Kidney capillary endothelial cell (primary cell): ENCODE measurements at regions not wholly inside any gene's neighbourhood (a gene's known extent, or its start where the extent isn't known, plus 50 kb on each side); places are given as distances from the start of the nearest gene placed in this dataset.

Source experiments
- DNase-seq: peaks from one replicate; pipeline ENCODE4 v3.0.0-alpha.2; 2018; ENCODE audit warnings: low spot score

DNA sequence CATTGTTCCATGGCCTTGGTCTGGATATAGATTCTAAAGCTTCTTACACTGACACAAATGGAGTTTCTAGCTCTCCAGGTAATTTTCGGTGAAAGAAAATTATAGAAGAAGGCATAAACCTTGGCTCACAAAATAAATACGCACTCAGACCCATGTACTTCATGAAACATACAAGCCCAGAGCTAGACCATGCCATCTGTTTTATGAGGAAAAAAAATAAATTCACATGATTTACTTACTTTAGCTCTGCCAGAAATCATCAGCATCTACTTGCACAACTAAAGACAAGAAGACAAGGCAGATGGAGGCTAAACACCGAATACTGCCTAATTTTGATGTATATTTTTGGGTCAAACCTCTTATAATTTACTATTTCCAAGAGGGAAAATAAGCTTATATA, 197.4 kb upstream of the KLF14 start:
- no peak for DNase-seq

DNA sequence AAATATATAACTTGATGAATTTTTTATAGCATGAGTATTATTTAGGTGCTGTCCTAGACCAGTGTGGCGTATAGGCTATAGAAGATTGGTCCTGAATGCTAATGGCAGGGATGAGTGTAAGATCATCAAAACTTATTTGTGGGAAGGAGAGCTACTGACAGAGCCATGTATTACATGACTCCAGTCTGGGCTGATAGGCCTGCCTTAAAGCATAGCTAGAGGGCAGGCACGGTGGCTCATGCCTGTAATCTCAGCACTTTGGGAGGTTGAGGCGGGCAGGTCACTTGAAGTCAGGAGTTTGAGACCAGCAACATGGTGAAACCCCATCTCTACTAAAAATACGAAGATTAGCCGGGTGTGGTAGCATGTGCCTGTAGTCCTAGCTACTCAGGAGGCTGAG, 198.1 kb upstream of the KLF14 start:
- DNase-seq: no peak

DNA sequence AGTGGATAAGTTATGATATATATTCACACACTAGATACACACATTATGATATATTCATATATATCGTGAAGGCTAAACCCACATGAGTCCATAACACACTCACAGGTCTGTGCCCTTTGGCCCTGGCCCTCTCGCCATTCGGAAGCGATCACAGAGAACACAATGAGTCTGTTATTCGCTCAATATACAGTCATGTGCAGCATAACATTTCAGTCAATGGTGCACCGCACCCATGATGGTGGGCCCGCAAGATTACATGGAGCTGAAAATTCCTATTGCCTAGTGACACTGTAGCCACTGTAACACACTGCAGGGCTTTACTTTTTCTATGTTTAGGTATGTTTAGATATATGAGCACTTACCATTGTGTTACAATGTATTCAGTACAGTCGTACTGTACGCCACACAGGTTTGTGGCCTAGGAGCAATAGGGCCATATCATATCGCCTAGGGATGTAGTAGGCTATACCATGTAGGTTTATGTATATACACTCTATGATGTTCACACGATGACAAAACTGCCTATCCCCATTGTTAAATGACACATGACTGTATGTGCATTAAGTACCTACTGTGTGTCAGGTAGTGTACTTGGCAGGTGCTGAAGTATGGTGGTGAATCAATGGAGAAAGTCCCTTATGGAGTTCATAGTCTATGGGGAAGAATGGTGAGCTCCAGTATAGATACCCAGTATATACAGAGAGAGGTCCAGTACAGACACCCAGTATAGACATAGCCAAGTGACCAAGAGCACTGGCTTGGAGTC, 198.8 kb upstream of the KLF14 start:
- no peak for DNase-seq

DNA sequence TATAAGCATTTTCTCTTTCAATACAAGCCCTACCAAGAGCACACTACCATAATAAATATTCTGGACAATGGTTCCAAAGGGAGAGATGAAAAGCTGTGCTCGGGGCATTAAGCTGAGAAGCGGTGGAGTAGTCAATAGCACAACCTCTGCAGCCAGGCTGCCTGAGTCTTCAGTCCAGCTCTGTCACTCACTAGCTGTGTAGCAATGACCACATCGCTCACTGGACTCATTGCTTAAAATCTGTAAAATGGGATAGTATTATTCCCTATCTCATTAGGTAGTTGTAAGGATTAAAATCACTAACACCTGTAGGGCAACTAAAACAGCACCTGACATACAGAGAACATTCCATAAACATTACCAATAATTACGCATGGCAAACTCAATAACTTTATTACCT, 199.9 kb upstream of the KLF14 start:
- DNase-seq: no peak

DNA sequence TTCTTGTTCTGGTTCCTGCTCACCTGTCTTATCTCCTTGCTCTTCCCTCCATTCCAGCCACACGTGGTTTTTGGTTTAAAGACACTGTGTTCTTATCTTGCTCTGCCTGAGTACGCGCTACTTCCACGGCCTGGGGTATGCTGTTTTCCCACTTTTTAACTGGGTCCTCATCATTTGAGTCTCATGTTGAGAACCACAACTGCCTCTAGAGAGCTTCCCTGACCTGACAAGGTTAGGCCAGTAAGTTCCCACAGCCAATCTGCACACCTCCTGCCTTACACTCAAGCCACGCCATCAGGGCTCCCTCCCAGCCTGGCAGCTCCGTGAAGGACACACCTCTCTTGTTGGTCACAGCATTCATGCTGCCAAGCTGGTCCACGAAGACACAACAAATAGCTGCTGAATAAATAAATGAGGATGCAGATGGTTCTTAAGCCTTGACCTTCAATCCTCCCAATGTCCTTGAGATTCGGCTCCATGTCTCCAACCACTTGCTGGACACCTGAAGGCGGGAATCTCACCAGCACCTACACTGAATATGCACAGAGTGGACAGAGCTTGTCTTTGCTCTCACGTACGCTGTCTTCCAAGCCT, 201.7 kb upstream of the KLF14 start:
- no peak for DNase-seq

DNA sequence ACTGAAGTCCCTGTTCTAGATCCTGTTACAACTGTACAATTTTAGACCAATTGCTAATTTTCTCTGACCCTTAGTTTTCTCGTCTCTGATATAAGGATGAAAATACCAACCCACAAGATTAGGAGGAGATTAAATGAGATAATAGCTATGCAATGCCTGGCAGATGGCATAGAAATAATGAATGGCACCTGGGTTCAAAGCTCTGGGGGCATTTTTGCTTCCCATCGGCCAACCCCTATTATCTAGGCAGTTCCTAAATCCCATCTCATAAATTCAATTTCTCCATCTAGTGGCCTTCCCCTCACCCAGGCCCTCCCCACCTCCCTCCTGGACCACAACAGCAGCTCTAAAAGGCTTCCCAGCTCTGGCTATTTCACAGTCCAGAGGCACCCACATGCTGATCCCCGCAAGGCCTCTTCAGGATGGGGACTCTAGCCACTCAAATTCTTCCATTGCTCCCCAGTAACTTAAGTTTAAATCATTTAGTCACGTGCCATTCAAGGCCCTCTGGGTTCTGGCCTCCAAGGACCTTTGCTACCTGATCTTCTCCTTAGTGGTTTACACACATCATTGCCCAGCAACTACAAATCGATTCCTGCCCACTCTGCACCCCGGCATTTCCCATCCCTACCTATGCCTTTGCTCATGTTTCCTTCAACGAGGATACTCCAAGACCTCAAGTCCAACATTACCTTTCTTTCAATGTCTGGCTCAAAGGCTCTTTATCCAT, 202.4 kb upstream of the KLF14 start:
- no peak for DNase-seq

DNA sequence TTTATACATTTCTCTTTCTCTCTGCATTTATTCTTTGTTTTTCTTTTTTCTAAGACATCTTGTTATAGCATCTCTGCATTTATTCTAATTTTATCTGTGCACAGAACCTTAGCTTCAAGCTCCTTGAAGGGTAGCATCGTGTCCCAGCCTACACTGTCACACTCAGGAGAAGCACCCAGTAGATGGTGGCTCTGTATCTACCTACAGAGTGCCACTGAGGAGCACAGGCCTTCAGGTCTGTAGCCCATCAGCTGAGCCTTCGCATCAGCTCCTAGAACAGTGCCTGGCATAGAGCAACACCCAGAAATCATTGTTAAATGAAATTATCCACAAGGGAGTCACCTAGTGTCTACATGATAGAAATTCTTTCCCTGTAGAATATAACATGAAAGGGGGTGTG, 203.0 kb upstream of the KLF14 start:
- no peak for DNase-seq

DNA sequence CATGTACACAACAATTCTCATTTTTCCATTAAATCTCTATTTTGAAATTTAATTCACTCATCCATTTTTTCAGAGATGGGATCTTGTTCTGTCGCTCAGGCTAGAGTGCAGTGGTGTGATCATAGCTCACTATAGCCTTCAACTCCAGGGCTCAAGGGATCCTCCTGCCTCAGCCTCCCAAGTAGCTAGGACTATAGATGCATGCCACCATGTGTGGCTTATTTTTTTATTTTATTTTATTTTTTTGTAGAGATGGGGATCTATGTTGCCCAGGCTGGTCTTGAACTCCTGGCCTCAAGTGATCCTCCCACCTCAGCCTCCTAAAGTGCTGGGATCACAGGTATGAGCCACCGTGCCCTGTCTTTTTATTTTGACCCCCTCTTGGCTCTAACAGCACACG, 203.8 kb upstream of the KLF14 start:
- DNase-seq: no peak

DNA sequence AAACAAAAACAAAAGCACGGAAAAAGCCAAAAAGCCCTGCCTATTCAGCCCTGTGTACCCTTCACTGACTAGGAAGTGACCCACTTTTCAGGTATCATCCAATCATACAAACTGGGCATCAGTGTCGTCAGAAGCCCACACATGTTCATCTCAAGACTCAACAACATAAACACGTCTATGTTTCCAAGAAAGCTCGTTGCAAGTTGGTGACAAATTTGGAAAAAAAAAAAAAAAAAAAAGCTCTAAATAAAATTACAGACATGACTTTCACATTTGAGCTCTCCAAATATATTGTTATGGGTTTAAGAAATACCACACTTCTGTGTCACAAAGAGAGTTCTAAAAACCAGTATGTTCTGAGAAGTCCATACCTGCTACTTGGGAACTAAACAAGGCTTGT, 204.7 kb upstream of the KLF14 start:
- DNase-seq: no peak

DNA sequence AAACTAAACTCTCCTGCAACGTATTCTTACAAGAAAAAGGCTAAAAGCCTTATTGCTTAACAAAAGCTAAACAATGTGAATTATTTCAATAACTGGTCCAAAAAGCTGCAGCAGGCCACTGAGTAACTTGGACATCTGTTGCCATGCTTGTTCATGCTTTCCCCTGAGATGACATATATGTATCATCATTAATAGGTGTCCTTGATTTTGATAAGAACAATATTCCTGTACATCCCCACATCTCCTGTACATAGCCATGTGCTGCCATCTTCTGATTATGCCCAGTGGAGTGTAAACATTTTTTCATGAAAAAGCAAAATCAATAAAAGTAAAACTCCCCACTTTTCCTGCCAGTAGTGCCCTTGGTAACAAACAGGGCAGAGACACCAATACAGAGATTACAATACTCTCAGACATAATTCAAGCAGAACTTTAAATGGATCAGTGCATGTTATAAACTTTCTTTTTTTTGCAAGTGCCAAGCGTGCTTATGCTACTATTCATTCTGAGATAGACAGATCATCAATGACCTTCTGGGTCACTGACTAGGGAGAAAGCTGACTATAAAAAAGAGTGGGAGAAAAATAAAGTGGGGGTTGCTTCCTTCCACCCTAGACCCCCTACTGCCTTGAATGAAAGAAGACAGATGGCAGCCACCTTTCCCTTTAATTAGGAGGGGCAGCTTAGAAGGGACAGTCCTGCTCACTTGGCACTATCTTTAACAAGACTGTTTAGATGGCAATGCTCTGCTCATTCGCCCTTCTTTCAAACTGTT, 205.5 kb upstream of the KLF14 start:
- DNase-seq: no peak

DNA sequence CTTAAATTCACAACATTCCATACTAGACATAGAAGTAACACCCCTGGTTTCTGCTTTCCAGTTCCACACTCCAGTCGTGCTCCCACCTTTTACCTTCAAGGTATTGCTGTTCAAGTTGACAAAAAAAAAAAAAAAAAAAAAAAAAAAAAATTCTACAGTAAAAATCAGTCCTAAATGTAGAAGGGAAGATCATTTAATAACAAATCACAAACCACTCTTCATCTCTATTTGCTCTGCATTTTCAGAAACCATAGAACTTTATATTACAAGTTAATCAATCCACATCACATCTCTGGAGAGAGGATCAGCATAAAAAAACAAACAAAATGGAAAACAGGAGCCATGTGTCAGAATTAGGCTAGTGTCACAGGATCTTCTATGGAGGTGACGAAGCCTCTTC, 206.3 kb upstream of the KLF14 start:
- DNase-seq: no peak

DNA sequence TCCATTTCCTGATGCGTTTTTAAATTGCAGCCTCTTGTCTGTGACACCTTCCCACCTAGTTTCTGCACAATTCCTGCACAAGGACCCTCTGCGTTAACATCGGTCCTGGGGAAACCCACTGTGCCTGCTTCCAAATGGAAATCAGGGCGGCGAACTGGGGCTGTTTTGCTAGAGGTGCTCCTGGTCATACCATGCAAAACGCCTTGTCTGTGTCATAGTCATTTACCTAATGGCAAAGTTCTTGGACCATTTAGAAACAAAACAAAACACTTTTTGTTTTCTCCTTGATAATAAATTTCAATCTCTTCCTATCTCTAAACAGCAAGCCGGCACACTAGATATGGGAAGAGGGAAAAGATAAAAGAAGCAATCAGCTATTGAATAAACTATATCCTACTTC, 206.9 kb upstream of the KLF14 start:
- no peak for DNase-seq

DNA sequence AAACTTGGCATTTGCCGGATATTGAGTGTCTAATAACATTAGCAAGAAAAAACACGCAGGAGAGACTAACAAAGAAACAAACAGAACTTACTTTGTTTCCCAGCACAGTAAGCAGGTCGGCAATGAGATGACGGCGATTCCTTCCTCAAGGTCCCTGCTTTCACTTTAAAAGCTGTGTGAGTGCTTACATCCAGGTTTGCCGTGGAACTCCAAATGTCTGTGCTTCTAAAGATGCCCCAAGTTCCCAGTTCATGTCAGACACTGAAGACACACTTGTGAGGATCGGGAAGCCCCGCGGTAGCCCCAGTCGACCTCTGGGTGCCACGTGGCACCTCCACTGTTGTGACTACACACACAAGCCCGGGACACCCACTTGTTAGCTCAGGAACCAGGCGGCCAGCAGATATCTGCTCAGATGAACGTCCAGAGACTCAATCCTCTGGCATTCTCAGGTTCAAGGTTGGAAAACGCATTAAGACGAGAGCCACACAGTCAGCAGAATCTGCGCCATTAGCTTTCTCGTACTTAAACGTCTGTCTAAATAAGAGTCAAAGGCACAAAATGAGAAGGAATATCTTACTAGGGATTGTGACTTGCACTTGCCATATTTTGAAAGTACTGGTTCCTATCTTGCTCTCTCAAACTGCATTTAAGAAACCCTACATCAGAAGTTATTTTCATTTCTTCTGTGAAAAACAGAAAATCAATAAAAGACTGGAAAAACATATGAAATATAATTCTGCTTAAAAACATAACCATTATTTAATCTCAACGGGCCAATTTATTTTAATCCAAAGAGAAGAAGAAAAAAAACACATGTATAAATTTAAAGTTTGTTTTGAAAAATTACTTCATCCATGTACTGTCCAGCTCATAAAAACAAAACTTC, 207.6 kb upstream of the KLF14 start:
- no peak for DNase-seq

DNA sequence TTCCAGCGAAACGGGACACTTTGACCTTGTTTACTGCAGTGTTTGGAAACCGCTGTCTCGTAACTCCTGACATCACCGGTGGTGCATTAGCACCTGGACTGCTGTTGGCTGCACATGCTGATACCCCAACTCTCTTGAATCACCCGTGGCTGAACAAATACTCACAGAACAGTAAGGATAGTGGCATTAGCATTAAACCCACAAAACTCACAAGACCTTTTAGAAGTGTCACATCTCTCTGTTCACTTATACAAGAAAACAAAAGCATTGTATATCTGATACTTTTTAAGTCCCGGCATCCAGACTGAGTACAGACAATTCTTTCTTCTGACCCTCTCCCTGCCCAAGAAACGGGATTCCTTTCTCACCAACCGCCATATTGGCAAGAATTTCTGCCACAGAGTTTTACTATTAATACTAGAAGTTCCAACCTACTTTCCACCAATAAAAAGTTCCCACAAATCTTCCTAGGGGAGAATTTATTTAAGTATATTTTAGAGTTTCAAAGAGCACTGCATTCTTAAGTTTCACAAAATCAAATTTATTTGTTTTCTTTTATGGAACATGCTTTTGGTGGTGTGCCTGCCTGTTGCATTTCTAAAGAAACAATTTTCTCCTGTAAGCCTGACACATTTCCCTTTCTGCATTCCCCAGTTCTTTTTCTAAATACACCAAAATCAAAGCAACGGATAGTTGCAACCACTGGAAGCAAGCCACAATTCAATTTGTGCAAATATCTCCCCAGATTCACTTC, 208.4 kb upstream of the KLF14 start:
- no peak for DNase-seq

DNA sequence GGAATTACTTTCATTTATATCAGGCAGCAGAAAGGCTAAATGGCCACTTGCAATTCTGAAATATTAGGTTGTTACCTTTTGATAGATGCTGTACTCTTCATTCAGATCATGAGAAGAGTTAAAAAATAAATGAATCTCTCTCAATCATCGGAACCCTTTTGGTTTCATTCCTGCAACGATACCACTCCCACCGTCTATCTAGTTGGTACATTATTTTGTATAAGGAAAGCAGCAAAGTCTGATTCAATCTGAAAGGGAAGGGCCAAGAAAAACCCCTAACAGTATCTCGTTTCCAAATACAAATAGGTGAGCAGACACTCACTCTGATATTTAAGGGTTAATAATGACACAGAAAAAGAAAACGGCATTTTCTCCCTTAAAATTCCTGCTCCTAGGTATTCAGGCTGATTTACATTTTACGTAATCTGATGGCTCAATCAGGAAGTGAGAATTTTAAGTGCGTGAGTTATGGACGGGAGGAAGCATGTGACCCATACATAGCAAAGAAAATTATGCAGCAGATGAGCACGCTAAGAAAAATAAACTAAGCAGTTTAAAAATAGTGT, 209.4 kb upstream of the KLF14 start:
- DNase-seq: no peak

DNA sequence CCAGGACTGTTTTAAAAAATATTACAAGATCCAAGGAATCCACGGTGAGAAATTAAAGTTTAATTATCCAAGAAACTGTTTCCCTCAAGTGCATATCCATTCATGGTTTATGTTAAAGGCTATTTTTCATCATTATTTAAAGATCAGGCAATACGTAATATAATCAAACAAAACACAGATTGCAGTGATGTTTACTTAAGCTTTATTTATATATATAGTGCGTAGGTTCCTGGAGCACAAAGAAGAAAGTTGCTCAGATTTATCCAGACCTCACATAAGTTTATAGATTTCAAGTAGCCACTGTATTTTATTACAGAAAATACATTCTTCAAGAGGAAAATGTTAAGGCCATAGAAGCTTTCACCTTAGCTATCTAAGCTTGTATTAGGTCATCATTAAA, 210.0 kb upstream of the KLF14 start:
- no peak for DNase-seq

DNA sequence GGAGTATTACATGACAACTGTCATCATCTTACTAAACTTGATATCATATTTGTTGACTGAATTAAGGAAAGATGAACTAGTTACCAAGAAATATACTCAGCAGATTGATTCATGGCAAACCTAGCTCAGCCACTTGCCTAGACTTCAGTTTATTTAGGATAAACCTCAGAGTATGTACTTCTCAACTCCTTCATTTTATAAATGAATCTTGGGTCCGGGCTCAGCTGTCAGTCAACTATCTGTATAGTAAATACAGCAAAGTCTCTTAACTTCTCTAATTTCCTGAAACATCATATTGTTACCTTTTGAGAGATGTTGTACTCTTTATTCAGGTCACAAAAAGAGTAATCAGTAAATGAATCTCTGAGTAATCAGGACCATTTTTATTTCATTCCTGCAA, 211.0 kb upstream of the KLF14 start:
- DNase-seq: no peak

DNA sequence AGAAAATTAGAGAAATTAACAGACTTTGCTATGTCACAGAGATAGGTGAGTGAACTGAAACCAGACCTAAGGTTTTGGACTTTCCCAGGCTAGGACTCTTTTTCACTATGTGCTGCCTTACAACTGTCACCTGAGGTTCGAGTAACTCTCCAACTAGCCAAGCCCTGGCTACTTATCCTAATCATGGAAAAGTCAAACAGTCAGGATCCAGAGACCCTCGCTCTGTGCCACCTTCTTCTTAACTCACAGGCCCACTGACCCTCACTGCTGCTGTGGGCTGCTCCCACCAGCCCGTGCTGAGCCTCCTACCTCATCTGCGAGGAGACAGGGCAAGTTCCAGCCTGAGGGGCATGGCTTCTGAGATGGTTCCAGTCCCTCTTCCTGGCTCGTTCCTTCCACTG, 211.4 kb upstream of the KLF14 start:
- DNase-seq: no peak

DNA sequence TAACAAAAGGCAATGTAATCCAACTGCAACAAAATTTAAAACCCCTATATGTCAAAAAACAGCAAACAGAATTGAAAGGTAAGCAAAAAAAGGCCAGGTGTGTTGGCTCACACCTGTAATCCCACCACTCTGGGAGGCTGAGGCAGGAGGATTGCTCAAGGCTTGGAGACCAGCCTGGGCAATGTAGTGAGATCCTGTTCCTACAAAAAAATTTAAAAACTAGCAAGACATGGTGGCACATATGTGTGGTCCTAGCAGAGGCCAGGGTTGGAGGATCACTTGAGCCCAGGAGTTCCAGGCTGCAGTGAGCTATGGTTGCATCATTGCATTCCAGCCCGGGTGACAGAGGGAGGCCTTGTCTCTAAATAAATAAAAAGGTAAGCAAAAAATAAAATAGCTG, 212.1 kb upstream of the KLF14 start:
- DNase-seq: no peak

DNA sequence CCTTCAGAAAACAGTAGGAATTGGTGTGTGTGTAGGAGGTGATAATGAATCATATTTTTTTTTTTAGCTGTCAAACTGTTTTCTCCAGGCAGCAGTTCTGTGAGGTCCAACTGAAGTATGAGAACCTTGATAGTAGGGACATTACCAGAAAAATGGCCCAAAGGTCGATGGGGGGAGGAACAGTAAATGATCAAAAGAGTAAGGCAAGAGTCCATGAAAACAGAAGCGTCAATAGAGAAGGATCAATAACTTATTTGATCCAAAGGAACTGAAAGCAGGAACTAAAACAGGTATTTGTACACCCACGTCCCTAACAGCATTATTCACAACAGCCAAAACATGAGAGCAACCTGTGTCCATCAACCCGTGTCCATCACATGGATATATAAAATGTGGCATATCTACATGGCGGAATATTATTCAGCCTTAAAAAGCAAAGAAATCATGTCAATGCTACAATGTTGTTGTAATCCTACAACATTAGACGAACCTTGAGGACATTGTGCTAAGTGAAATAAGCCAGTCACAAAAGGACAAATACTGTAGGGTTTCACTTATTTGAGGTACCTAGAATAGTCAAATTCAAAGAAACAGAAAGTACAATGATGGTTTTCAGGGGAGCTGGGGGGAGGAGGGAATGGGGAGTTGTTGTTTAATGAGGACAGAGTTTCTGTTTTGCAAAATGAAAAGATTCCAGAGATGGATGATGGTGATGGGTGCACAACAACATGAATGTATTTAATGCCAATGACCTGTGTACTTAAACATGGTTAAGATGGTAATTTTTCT, 214.0 kb upstream of the KLF14 start:
- no peak for DNase-seq
